GM06990 (cell line): ENCODE measurements at regions not wholly inside any gene's neighbourhood (a gene's known extent, or its start where the extent isn't known, plus 50 kb on each side); places are given as distances from the start of the nearest gene placed in this dataset.

Experiments
- DNase-seq: peaks from one replicate; pipeline ENCODE4 v3.0.0-alpha.2; 2011; ENCODE audit not compliant: insufficient read length; ENCODE audit errors: extremely low read depth
- H3K27me3 ChIP-seq: replicated peaks from 2 replicates; pipeline ENCODE4 v1.6.0; 2011; ENCODE audit warnings: low read length; ENCODE audit not compliant: control insufficient read depth, insufficient read depth
- H3K36me3 ChIP-seq: 2 replicates; pipeline ENCODE4 v1.5.1; 2011; ENCODE audit warnings: low read length; ENCODE audit not compliant: control insufficient read depth, insufficient read depth
- H3K4me3 ChIP-seq: replicated peaks from 2 replicates; pipeline ENCODE4 v1.5.1; 2011; ENCODE audit warnings: low read depth, mild to moderate bottlenecking, control low read depth, low read length
- TF ChIP-seq, protein P1 (sequence below): IDR thresholded peaks from 2 replicates; pipeline ENCODE4 v1.5.1; 2011; ENCODE audit warnings: low read length, control low read depth, mild to moderate bottlenecking, inconsistent platforms; ENCODE audit not compliant: insufficient read depth, poor library complexity, severe bottlenecking

DNA sequence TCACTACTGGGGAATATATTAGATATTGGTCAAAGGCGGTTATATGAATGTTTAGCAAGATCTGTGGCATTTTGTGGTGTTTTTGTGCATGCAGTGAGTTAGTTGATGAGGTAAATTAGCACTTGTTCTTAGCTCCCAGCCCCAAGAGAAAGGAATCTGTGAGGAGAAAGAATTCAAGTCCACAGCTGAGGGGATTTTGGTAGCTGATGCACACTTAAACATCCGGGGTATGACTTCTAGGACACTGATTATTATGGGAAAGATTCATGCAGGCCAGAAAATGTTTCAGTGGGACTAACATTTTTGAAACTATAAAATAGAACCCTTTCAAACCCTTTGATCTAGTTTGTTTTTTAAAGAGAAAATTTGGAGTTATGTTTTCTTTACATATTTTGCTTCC is 118.2 kb upstream of the RPS23 start:
- TF ChIP-seq, protein P1, sequence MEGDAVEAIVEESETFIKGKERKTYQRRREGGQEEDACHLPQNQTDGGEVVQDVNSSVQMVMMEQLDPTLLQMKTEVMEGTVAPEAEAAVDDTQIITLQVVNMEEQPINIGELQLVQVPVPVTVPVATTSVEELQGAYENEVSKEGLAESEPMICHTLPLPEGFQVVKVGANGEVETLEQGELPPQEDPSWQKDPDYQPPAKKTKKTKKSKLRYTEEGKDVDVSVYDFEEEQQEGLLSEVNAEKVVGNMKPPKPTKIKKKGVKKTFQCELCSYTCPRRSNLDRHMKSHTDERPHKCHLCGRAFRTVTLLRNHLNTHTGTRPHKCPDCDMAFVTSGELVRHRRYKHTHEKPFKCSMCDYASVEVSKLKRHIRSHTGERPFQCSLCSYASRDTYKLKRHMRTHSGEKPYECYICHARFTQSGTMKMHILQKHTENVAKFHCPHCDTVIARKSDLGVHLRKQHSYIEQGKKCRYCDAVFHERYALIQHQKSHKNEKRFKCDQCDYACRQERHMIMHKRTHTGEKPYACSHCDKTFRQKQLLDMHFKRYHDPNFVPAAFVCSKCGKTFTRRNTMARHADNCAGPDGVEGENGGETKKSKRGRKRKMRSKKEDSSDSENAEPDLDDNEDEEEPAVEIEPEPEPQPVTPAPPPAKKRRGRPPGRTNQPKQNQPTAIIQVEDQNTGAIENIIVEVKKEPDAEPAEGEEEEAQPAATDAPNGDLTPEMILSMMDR = no peak
- no peak overlapping the region for H3K4me3 ChIP-seq
- no peaks in the 10 kb centered on the region for H3K27me3 ChIP-seq
- no peaks in the 10 kb centered on the region for H3K36me3 ChIP-seq
- DNase-seq = no peak

DNA sequence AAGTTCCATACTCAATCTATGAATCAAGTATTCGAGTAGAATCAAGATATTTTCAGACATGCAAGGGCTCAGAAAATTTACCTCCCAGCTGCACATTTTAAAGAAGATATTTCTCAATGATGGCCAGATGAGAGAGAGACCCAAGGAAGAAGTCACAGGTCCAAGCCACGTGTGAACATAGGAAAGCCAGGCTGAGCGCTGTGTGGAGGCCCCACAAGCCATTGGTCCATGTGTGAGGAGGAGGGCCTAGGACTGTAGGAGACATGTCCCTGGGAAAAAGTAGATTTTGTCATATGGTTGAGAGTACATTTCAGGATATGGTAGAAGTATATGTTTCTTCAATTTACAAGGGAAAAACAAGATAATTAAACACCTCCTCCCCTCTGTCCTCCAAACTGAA is 115.8 kb upstream of the RPS23 start:
- Histone ChIP-seq H3K4me3 (no peak overlapping the region), H3K27me3 (no peaks in the 10 kb centered on the region), H3K36me3 (no peaks in the 10 kb centered on the region)
- DNase-seq = no peak
- TF ChIP-seq, protein P1 = no peak

DNA sequence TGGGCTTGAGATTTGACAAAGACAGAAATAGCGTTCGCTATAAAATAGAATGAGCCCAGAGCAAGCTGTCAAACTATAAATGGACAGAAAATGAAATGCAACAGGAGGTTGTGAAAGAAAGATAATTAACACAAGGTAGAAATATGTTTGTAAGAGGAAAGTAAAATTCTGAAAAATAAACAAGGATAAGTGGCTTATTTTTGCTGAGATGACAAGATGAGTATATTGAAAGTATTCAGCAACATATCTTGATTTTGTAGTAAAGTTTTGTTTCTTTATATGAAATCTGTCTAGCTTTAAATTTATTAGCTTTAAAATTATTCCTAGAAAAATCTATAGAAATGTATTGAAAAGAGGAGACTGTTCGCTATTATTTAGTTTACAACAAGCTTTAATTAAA is 111.9 kb upstream of the RPS23 start:
- TF ChIP-seq, protein P1 = no peak
- DNase-seq = no peak
- H3K27me3 ChIP-seq = no peaks in the 10 kb centered on the region
- no peaks in the 10 kb centered on the region for H3K36me3 ChIP-seq
- H3K4me3 ChIP-seq = no peak overlapping the region

DNA sequence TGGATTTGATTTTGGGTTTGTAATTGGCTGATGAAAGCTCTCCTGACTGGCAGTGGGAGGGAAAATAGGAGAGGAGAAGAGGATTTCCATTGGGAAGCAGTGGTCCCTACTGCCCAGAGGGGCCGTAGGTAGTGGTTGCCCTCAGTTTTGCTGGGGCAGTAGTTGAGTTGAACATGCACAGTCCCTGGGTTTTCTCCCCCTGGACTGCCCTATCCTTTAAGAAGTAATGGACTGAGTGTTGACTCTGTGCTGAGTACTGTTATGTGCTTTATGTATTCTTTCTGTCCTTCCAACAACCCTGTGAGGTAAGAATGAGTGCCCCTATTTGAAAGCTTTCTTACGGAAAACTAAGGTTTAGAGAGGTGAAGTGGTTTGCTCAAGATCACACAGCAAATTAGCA is 111.2 kb upstream of the RPS23 start:
- TF ChIP-seq, protein P1 = no peak
- Histone ChIP-seq H3K36me3 (no peaks in the 10 kb centered on the region), H3K27me3 (no peaks in the 10 kb centered on the region), H3K4me3 (no peak overlapping the region)
- DNase-seq = no peak

DNA sequence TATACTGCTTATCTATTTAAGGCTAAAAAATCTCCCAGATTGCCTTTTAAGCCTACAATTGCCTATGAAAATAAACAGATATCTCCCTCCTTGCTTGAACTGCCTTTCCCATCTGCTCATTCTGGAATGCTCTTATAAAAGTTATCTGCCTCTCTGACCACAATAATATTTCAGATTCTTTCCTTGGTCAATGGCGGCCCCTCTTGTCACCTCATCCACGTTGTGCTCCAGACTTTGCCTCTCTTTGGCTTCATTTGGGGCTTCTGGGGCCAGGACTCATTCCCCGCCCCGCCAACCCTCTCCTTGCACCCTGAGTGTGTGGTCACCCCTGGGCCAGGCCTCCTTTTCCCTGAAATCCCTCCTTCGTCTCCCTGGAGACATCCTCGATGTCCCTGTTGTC is 110.0 kb upstream of the RPS23 start:
- TF ChIP-seq, protein P1 = no peak
- DNase-seq = no peak
- Histone ChIP-seq H3K27me3 (no peaks in the 10 kb centered on the region), H3K4me3 (no peak overlapping the region), H3K36me3 (no peaks in the 10 kb centered on the region)

DNA sequence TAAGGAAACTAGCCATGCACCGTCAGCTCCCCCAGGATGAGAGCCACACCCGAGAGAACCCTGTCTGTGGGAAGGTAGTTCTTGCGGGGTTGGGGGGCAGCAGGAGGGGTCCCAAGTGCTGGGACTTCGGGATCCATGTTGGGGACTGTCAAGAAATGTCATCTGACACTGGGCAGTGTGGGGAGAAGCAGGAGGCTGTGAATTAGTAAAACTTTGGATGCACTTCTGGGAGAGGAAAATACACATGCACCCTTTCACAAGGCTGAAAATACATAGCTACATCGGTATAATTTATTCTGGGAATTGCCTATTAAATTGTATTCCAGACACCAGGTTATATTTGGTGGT is 109.6 kb upstream of the RPS23 start:
- Histone ChIP-seq H3K27me3 (no peaks in the 10 kb centered on the region), H3K4me3 (no peak overlapping the region), H3K36me3 (no peaks in the 10 kb centered on the region)
- no peak for DNase-seq
- TF ChIP-seq, protein P1 = no peak
